NCI-H526 (cell line): ENCODE measurements at regions not wholly inside any gene's neighbourhood (a gene's known extent, or its start where the extent isn't known, plus 50 kb on each side); places are given as distances from the start of the nearest gene placed in this dataset.
"Not testable (repeated sequence)": the region's sequence is repeated elsewhere in the genome, so short reads cannot be mapped to it uniquely, and the experiment has no call there.

Experiments used
- DNase-seq, 2 experiments: peaks; one replicate each; lab custom pipeline; 2025; lab: John Stamatoyannopoulos, UW

- no peak for DNase-seq
Observed at GRCh38 chr9:97773091-97773490, 76.0 kb upstream of the XPA start.

DNA sequence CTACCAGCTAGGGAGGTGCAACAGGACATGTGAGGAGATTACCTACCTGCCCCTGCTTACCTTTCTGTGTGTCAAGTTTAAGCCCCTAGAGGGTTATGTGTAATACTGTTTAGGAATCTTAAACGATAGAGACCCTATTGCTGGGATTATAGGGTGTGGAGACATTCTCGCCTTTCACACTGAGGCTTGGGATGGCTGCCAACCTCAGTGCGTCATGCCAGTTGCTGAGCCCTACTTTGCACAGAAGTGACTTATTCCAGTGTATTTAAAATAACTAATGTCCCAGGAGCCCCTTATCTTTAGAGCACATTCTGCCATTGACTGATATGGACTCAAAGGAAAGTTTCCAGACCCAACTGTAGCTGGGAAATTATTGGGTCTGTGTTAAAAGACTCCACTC is 76.6 kb upstream of the XPA start:
- DNase-seq: no peak

GRCh38 chr9:97774673-97775072 is 77.5 kb upstream of the XPA start:
- no peak for DNase-seq

DNA sequence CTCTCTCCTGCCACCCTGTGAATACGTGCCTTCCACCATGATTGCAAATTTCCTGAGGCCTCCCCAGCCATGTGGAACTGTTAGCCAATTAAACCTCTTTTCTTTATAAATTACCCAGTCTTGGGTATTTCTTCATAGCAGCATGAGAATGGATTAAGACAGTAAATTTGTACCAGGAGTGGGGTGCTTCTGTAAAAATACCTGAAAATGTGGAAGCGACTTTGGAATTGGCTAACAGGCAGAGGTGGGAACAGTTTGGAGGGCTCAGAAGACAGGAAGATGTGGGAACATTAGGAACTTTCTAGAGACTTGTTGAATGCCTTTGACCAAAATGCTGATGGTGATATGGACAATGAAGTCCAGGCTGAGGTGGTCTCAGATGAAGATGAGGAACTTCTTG is 74.3 kb upstream of the FOXE1 start:
- not testable (repeated sequence) for DNase-seq

DNA sequence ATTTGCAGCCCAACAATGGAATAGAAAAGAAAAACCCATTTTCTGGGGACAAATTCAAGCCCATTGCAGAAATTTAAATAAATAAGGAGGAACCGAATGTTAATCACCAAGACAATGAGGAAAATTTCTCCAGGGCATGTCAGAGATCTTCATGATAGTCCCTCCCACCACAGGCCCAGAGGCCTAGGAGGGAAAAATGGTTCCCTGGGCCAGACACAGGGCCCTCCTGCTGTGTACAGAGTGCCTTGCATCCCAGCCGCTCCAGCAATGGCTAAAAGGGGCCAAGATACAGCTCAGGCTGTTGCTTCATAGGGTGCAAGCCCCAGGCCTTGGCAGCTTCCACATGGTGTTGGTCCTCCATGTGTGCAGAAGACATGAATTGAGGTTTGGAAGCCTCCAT is 73.4 kb upstream of the FOXE1 start:
- DNase-seq: no peak

DNA sequence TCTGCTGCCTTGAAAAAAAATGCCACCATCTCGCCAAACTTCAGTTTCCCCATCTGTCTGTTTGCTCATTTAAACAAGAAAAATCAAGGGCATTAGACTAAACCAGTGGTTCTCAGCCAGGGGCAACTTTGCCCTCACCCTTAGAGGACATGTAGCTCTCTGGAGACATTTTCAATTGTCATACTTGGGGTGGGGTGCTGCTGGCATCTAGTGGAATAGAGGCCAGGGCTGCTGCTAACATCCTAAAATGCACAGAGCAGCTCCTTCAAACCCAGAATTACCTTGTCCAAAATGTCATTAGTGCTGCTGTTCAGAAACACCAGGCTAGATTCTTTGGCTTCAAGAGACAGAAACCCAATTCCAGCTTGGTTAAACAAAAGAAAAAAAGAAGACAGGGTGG is 71.1 kb upstream of the FOXE1 start:
- DNase-seq: no peak

GRCh38 chr9:97786341-97786740 is 66.7 kb upstream of the FOXE1 start:
- DNase-seq: no peak

- no peak for DNase-seq
Observed at GRCh38 chr9:97787551-97787950, 65.5 kb upstream of the FOXE1 start.

DNA sequence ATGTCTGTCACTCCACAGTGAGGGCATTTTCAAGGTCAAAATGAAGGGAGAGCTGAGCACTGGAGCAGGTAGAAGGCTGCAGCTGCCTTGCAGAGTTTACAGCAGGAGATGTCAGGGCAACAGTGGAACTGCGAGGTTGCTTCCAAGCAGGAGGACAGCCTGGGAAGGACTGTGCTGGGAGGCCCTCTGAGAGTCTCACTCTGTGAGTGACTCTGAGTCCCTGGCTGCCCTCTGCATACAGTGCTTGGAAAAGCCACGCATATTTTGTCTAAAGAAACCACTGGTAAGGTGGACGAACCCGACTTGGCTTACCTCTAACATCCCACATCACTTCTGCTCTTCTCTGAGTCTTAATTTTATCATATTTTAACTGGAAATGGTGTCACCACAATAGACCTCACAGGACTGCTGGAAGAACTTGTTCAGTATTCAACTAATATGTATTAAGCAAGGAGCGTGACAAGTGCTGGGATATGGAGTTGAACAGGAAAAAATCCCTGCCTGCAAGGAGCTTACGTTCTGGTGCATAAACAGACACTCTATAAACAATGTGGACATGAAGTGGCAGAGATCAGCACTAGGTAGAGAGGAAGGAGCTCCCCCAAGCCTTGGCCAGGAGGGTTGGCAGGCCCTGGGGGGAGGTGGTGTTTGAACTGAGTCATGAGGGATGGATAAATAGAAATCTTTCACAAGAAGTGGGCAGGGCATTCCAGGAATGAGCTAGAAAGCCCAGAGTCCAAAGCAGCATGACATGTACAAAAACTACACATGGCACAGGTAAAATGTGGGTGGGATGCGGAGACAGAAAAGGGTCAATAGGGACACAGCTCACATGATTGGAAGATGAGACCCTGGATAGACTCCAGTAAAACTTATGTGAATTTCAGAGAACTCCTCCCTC is 64.0 kb upstream of the FOXE1 start:
- DNase-seq: no peak

DNA sequence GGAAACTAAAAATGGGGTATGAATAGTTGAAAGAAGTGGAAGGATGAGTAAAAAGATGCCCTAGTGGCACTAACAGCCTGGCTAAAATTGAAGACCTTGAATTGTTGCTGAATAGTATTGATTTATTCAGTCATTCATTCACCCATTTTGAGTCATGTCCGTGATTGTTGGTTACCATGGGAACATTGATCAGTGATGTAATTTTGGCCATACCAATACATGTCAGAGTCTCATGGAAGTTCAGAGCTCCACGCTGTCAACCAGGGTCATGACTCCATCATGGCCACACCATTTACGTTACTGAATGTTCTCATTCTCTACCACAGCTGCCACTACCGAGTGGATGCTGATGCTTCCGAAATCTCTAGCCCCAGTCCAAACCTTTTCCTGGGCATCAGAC is 62.5 kb upstream of the FOXE1 start:
- no peak for DNase-seq

GRCh38 chr9:97791542-97791941 is 61.5 kb upstream of the FOXE1 start:
- no peak for DNase-seq

DNA sequence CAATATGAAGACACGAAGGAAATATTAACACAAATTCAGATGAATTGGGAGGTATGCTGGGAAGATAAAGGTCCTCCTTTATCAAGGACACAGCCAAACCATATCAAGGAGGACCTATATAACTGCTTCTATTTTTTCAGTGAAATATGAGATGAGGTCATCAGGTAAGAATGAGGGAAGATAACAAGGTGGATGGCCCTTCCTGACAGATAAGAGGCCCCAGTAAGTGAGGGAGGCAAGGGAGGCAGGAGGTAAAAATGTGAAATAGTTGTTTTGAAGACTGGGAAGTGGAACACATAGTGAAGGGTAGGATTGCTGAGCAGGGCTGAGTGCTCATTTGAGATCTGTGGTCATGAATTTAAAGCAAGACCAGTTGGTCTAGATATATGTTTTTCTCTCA is 60.0 kb upstream of the FOXE1 start:
- DNase-seq: no peak

- no peak for DNase-seq
Observed at GRCh38 chr9:97794666-97795065, 58.4 kb upstream of the FOXE1 start.

DNA sequence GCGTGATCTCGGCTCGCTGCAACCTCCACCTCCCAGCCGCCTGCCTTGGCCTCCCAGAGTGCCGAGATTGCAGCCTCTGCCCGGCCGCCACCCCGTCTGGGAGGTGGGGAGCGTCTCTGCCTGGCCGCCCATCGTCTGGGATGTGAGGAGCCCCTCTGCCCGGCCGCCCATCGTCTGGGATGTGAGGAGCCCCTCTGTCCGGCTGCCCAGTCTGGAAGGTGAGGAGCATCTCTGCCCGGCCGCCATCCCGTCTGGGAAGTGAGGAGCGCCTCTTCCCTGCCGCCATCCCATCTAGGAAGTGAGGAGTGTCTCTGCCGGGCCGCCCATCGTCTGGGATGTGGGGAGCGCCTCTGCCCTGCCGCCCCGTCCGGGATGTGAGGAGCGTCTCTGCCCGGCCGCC is 56.9 kb upstream of the FOXE1 start:
- not testable (repeated sequence) for DNase-seq

- no peak for DNase-seq
Observed at GRCh38 chr9:97801180-97801579, 51.8 kb upstream of the FOXE1 start.

GRCh38 chr9:97802276-97802675 is 50.8 kb upstream of the FOXE1 start:
- no peak for DNase-seq

DNA sequence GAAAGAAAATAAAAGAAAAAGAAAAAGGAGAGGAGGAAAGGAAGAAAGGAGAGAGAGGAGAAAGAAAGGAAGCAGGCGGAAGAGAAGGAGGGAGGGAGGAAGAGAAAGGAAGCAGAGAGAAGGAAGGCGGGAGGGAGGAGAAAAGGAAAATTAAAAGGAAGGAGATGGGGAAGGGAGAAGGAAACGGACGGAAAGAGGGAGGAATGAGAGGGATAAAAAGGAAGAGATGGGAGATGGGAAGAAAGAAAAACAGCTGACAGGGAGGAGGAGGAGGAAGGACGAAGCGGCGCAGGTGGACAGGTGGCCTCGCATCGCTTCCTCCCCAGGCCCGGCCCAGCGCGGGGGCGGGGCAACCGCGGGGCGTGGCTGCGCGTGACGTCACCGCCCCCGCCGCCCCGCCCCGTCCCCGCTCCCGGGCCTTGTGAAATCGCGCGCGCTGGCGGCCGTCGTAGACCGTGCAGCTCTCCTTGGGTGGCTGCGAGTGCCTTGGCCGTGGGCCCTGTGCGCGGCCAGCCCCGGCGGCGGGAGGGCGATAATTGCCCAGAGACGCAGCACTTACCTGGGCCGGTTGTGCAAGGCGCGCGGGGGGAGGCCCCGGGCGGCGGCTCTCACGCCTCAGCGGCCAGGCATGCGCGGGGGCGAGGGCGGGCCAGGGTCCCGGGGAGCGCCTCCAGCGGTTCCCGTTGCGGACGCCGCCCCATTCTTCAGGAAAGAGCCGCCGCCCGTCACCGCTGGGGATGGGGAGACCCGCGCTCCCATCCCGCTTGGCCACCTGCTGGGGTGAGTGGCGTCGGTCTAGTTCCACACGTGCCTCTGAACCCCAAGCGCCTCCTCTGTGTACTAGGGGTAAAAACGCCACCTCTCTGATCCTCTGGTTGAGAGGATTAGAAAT is 49.6 kb upstream of the FOXE1 start:
- DNase-seq: peak; percentile 32 to 82
